H9 (cell line): ENCODE measurements at regions not wholly inside any gene's neighbourhood (a gene's known extent, or its start where the extent isn't known, plus 50 kb on each side); places are given as distances from the start of the nearest gene placed in this dataset.

ENCODE experiments used
- DNase-seq: peaks from one replicate; pipeline ENCODE4 v3.0.0-alpha.2; 2017
- H2AFZ ChIP-seq: one replicate; pipeline ENCODE4 v1.6.1; 2013; ENCODE audit warnings: mild to moderate bottlenecking, low read length, control low read depth, moderate library complexity
- H2AK5ac ChIP-seq: 2 replicates; pipeline ENCODE4 v1.6.1; 2013; ENCODE audit warnings: low read length, control low read depth, mixed read lengths; ENCODE audit not compliant: insufficient read length
- H2BK120ac ChIP-seq: one replicate; pipeline ENCODE4 v1.6.1; 2013; ENCODE audit warnings: low read depth, mild to moderate bottlenecking, low read length, control low read depth, inconsistent platforms; ENCODE audit not compliant: poor library complexity, severe bottlenecking
- H2BK12ac ChIP-seq: 2 replicates; pipeline ENCODE4 v1.6.1; 2013; ENCODE audit warnings: low read length, control low read depth, mixed read lengths, low read depth; ENCODE audit not compliant: insufficient read length
- H2BK15ac ChIP-seq: 2 replicates; pipeline ENCODE4 v1.6.1; 2013; ENCODE audit warnings: low read depth, low read length, control low read depth
- H2BK20ac ChIP-seq: one replicate; pipeline ENCODE4 v1.6.1; 2013; ENCODE audit warnings: low read depth, mild to moderate bottlenecking, low read length, control low read depth, inconsistent platforms; ENCODE audit not compliant: poor library complexity, severe bottlenecking
- H2BK5ac ChIP-seq: 2 replicates; pipeline ENCODE4 v1.6.1; 2013; ENCODE audit warnings: low read length, control low read depth, mixed read lengths; ENCODE audit not compliant: insufficient read length
- H3K14ac ChIP-seq: 2 replicates; pipeline ENCODE4 v1.6.1; 2013; ENCODE audit warnings: low read length, control low read depth; ENCODE audit not compliant: insufficient read depth
- H3K18ac ChIP-seq: 2 replicates; pipeline ENCODE4 v1.6.1; 2013; ENCODE audit warnings: low read depth, mild to moderate bottlenecking, mixed read lengths, low read length, control low read depth; ENCODE audit not compliant: insufficient read length
- H3K23ac ChIP-seq: 2 replicates; pipeline ENCODE4 v1.6.1; 2013; ENCODE audit warnings: low read length, control low read depth, mixed read lengths, low read depth; ENCODE audit not compliant: insufficient read length
- H3K23me2 ChIP-seq: 2 replicates; pipeline ENCODE4 v1.6.1; 2013; ENCODE audit warnings: low read depth, mild to moderate bottlenecking, mixed read lengths, low read length, control low read depth; ENCODE audit not compliant: insufficient read length, poor library complexity, severe bottlenecking
- H3K27ac ChIP-seq: 2 replicates; pipeline ENCODE4 v1.5.1; 2013; ENCODE audit warnings: low read length, control low read depth, mixed read lengths, low read depth; ENCODE audit not compliant: insufficient read length
- H3K27me3 ChIP-seq: 2 replicates; pipeline ENCODE4 v1.6.1; 2013; ENCODE audit warnings: low read length, control low read depth, inconsistent platforms; ENCODE audit not compliant: insufficient read depth
- H3K4ac ChIP-seq: 2 replicates; pipeline ENCODE4 v1.6.1; 2013; ENCODE audit warnings: low read depth, mild to moderate bottlenecking, control low read depth, inconsistent platforms, low read length, moderate library complexity
- H3K4me1 ChIP-seq: 2 replicates; pipeline ENCODE4 v1.6.1; 2013; ENCODE audit warnings: low read length, control low read depth, inconsistent platforms; ENCODE audit not compliant: insufficient read depth
- H3K4me2 ChIP-seq: 2 replicates; pipeline ENCODE4 v1.6.1; 2013; ENCODE audit warnings: low read length, control low read depth, mixed read lengths; ENCODE audit not compliant: insufficient read length, insufficient read depth
- H3K56ac ChIP-seq: 2 replicates; pipeline ENCODE4 v1.6.1; 2013; ENCODE audit warnings: low read depth, mild to moderate bottlenecking, mixed read lengths, low read length, control low read depth; ENCODE audit not compliant: insufficient read length
- H3K79me1 ChIP-seq: 2 replicates; pipeline ENCODE4 v1.6.1; 2013; ENCODE audit warnings: low read depth, mild to moderate bottlenecking, moderate library complexity, low read length, control low read depth, inconsistent platforms; ENCODE audit not compliant: insufficient read depth, poor library complexity, severe bottlenecking
- H3K79me2 ChIP-seq: 2 replicates; pipeline ENCODE4 v1.6.1; 2013; ENCODE audit warnings: low read length, control low read depth, inconsistent platforms; ENCODE audit not compliant: insufficient read depth
- H3K9ac ChIP-seq: 2 replicates; pipeline ENCODE4 v1.6.1; 2013; ENCODE audit warnings: low read length, control low read depth, mixed read lengths; ENCODE audit not compliant: insufficient read length; ENCODE audit errors: extremely low read depth
- H3K9me3 ChIP-seq: one replicate; pipeline ENCODE4 v1.6.1; 2013; ENCODE audit warnings: low read depth, low read length, inconsistent platforms; ENCODE audit not compliant: control insufficient read depth
- H3T11ph ChIP-seq: one replicate; pipeline ENCODE4 v1.6.1; 2013; ENCODE audit warnings: mild to moderate bottlenecking, low read length, control low read depth, inconsistent platforms
- H4K20me1 ChIP-seq: one replicate; pipeline ENCODE4 v1.6.1; 2013; ENCODE audit not compliant: control insufficient read depth, insufficient read length, insufficient read depth
- H4K5ac ChIP-seq: 2 replicates; pipeline ENCODE4 v1.6.1; 2013; ENCODE audit warnings: low read depth, mild to moderate bottlenecking, mixed read lengths, low read length, control low read depth; ENCODE audit not compliant: insufficient read length
- H4K8ac ChIP-seq: replicated peaks from 2 replicates; pipeline ENCODE4 v1.6.1; 2013; ENCODE audit warnings: low read length, control low read depth, mixed read lengths, low read depth; ENCODE audit not compliant: insufficient read length
- H4K91ac ChIP-seq: 2 replicates; pipeline ENCODE4 v1.6.1; 2013; ENCODE audit warnings: low read depth, mild to moderate bottlenecking, moderate library complexity, mixed read lengths, low read length, control low read depth; ENCODE audit not compliant: insufficient read length
- H3K27ac Mint-ChIP-seq, 3 experiments: 2 replicates in 2 of 3; 3 replicates in 1 of 3; pipeline ENCODE4 v1.8.0; 2020 to 2021; ENCODE audit warnings: mixed read lengths in 3 of 3, mild to moderate bottlenecking in 1 of 3, moderate library complexity in 1 of 3
- H3K27me3 Mint-ChIP-seq: 2 replicates; pipeline ENCODE4 v1.8.0; 2021; ENCODE audit warnings: low read depth, mild to moderate bottlenecking, moderate library complexity, mixed read lengths
- H3K36me3 Mint-ChIP-seq, 3 experiments: 2 replicates in 2 of 3; 3 replicates in 1 of 3; pipeline ENCODE4 v1.8.0; 2020 to 2021; ENCODE audit warnings: low read depth in 3 of 3, mixed read lengths in 3 of 3; ENCODE audit not compliant: insufficient read depth in 1 of 3
- H3K4me1 Mint-ChIP-seq, 2 experiments: 2 replicates each; pipeline ENCODE4 v1.8.0; 2020; ENCODE audit warnings: mixed read lengths in 2 of 2
- H3K4me3 Mint-ChIP-seq, 2 experiments: 2 replicates in 1 of 2; 3 replicates in 1 of 2; pipeline ENCODE4 v1.8.0; 2020 to 2021; ENCODE audit warnings: mild to moderate bottlenecking in 2 of 2, mixed read lengths in 2 of 2, moderate library complexity in 1 of 2
- H3K9me3 Mint-ChIP-seq, 2 experiments: 2 replicates in 1 of 2; 3 replicates in 1 of 2; pipeline ENCODE4 v1.8.0; 2020; ENCODE audit warnings: mild to moderate bottlenecking in 2 of 2, mixed read lengths in 2 of 2, moderate library complexity in 1 of 2
- CTCF ChIP-seq: fragments of 200-600 bp; sonication (generic); conservative IDR thresholded peaks from 3 replicates; pipeline ENCODE4 v1.8.0; 2021; ENCODE audit warnings: antibody characterized with exemption, mild to moderate bottlenecking
- WGBS: extraction: QIAGEN DNeasy Blood & Tissue Kit; methylation state at CpG from one replicate; pipeline ENCODE4 v1.1.7; 2013; ENCODE audit warnings: missing lambda C conversion rate, low lambda C conversion rate, mixed read lengths; ENCODE audit not compliant: insufficient read length; ENCODE audit errors: extremely low coverage; 5-methylcytosine and 5-hydroxymethylcytosine counted together

GRCh38 chr2:53544871-53545558, 222.6 kb upstream of the CHAC2 start:
- Histone ChIP-seq H3T11ph (no peak overlapping the region), H3K23ac (no peak overlapping the region), H3K18ac (no peak overlapping the region), H2AK5ac (no peak overlapping the region), H4K8ac (no peak overlapping the region), H3K79me1 (no peaks in the 10 kb centered on the region), H3K4me2 (no peak overlapping the region), H2AFZ (no peak overlapping the region), H2BK5ac (no peak overlapping the region), H3K27ac (no peak overlapping the region), H3K27me3 (no peaks in the 10 kb centered on the region), H3K9ac (no peak overlapping the region), H3K56ac (no peak overlapping the region), H3K79me2 (no peaks in the 10 kb centered on the region), H2BK120ac (no peak overlapping the region), H4K91ac (no peak overlapping the region), H4K20me1 (no peaks in the 10 kb centered on the region), H2BK12ac (no peak overlapping the region), H2BK15ac (no peak overlapping the region), H3K4me1 (no peaks in the 10 kb centered on the region), H3K4ac (no peak overlapping the region), H2BK20ac (no peak overlapping the region), H3K23me2 (no peaks in the 10 kb centered on the region), H3K14ac (no peak overlapping the region), H3K9me3 (no peaks in the 10 kb centered on the region), H4K5ac (no peak overlapping the region)
- WGBS: no CpG with 5 or more reads among the region's 7 CpGs
- peaks cover 18 to 21% of the 10 kb centered on the region in 2 experiments for H3K9me3 Mint-ChIP-seq
- no peak for TF ChIP-seq CTCF
- 0 out of 4 replicates have a peak, but pooled peaks cover 0 to 3% of the 10 kb centered on the region in 2 experiments for H3K4me1 Mint-ChIP-seq
- no peak overlapping the region for H3K27ac Mint-ChIP-seq
- H3K27me3 Mint-ChIP-seq: no peaks in the 10 kb centered on the region
- H3K36me3 Mint-ChIP-seq: peaks cover 6 to 21% (median 12%) of the 10 kb centered on the region in 3 experiments
- DNase-seq: no peak
- no peak overlapping the region for H3K4me3 Mint-ChIP-seq
